ENCODE measurements at regions not wholly inside any gene's neighbourhood (a gene's known extent, or its start where the extent isn't known, plus 50 kb on each side); places are given as distances from the start of the nearest gene placed in this dataset.
"Not testable (repeated sequence)": the region's sequence is repeated elsewhere in the genome, so short reads cannot be mapped to it uniquely, and the experiment has no call there.

DNA sequence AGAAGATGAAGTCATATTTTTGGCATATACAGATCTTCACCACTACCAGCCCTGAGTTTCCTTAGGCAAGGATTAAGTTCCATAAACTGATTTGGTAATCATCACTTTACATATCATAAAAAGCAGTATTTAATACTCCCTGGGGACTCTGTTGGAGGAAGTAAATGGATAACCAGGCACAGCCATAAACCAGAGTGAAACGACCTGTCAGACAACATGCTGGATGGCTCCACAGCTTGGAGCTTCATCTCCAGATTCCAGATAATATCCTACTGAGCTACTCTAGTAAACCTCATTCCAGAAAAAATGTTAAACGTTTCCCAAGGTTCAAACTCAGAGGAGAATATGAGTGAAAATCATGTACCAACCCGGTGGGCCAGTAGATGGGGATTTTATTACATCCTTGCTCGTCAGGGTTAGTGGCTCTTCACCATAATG lies 109.2 kb downstream of the BASP1 start:
- no peak for DNase-seq (ENCODE audit: low read depth in 4 of 4, low spot score in 3 of 4)

- no peak for DNase-seq (ENCODE audit: low read depth in 4 of 4, low spot score in 3 of 4)
These were observed 109.7 kb downstream of the BASP1 start for GRCh38 chr5:17327048-17327625.

DNA sequence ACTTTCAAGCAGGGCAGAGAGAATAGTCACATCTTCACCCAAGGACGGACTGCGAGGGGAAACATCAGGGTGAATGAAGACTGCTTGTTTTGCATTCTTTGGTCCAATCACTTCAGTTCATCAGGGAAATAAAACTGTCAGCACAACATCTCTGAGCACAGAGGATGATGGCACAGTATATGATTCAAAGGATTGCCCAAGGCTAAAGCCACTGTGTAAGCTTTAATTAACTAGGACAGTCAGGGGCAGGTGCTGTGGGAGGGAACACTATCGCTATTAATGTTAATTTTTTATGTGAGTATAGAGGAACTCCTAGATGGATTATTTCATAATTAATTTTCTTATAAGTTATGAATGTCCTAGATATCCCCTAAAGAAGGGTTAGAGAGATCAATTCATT lies 112.1 kb downstream of the BASP1 start:
- no peak for DNase-seq (ENCODE audit: low read depth in 4 of 4, low spot score in 3 of 4)

- no peak for DNase-seq (ENCODE audit: low read depth in 4 of 4, low spot score in 3 of 4)
These were observed 113.0 kb downstream of the BASP1 start for GRCh38 chr5:17330386-17330785.

GRCh38 chr5:17331651-17332050 lies 114.2 kb downstream of the BASP1 start:
- no peak for DNase-seq (ENCODE audit: low read depth in 4 of 4, low spot score in 3 of 4)

GRCh38 chr5:17333755-17334154 lies 116.3 kb downstream of the BASP1 start:
- DNase-seq (ENCODE audit: low read depth in 4 of 4, low spot score in 3 of 4) = no peak

DNA sequence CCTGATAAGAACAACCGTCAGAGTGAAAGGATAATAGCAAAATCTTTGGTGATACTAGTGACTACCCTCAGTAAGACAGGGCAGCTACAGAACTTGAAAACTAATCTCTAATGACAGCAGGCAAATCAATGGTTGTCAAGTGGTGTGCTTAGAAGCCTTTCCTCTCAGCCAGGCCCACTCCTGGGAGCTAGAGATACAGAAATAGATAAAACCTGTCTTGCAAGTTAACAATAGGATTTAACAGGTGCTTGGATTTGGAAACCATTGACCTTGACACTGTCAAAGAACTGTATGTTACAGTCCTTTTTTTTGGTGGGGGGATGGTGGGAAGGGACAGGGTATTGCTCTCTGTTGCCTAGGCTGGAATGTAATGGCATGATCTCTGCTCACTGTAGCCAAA lies 118.6 kb downstream of the BASP1 start:
- no peak for DNase-seq (ENCODE audit: low read depth in 4 of 4, low spot score in 3 of 4)

- DNase-seq (ENCODE audit: low read depth in 4 of 4, low spot score in 3 of 4) = not testable (repeated sequence)
These were observed 119.3 kb downstream of the BASP1 start for GRCh38 chr5:17336723-17337122.

- no peak for DNase-seq (ENCODE audit: low read depth in 4 of 4, low spot score in 3 of 4)
These were observed 122.4 kb downstream of the BASP1 start for GRCh38 chr5:17339841-17340240.

GRCh38 chr5:17340379-17340778 lies 122.9 kb downstream of the BASP1 start:
- DNase-seq (ENCODE audit: low read depth in 4 of 4, low spot score in 3 of 4) = no peak

DNA sequence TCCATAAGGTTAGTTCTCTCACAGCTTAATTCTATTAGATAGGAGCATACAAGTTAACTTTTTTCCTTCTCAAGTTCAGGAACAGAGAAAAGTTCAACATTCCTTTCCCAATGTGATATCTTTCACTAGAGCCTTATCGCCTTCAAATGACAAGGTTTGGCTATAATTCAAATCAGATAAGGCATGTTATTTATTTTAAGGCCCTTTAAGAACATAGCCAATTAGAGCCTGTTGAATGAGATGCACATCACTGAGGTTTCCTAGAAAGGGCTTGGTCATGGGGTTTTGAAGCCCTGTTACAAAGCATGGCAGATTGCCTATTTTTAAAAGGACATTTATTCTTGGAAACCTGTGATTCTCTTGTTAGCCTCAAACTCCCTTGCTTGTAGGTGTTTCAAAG lies 123.4 kb downstream of the BASP1 start:
- peak; percentile 22 to 45 (median 39) for DNase-seq (ENCODE audit: low read depth in 4 of 4, low spot score in 3 of 4)

GRCh38 chr5:17343675-17344074 lies 126.2 kb downstream of the BASP1 start:
- no peak for DNase-seq (ENCODE audit: low read depth in 4 of 4, low spot score in 3 of 4)

GRCh38 chr5:17346811-17347210 lies 129.4 kb downstream of the BASP1 start:
- DNase-seq (ENCODE audit: low read depth in 4 of 4, low spot score in 3 of 4) = no peak

DNA sequence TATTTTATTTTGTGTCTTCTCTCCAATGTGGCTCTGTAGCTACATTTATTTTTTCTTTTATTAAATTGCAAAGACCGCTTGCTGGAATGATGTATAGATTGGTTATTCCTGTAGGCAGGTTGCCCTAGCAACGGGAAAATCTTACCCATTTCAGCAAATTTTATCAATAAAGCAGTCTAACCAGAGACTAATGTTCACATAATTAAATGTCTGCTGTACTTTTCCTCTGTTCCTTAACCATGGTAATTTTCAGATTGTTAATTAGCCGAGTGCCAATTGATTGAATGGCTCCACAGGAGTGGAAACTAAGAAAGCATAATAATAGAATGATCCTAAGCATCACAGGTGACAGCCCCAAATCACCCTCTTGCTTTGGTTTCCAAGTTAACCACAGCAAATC lies 134.8 kb downstream of the BASP1 start:
- DNase-seq (ENCODE audit: low read depth in 4 of 4, low spot score in 3 of 4) = no peak

GRCh38 chr5:17354265-17354664 lies 136.8 kb downstream of the BASP1 start:
- DNase-seq (ENCODE audit: low read depth in 4 of 4, low spot score in 3 of 4) = no peak

GRCh38 chr5:17355586-17356346 lies 138.3 kb downstream of the BASP1 start:
- no peak for DNase-seq (ENCODE audit: low read depth in 4 of 4, low spot score in 3 of 4)

GRCh38 chr5:17356551-17356950 lies 139.1 kb downstream of the BASP1 start:
- no peak for DNase-seq (ENCODE audit: low read depth in 4 of 4, low spot score in 3 of 4)

DNA sequence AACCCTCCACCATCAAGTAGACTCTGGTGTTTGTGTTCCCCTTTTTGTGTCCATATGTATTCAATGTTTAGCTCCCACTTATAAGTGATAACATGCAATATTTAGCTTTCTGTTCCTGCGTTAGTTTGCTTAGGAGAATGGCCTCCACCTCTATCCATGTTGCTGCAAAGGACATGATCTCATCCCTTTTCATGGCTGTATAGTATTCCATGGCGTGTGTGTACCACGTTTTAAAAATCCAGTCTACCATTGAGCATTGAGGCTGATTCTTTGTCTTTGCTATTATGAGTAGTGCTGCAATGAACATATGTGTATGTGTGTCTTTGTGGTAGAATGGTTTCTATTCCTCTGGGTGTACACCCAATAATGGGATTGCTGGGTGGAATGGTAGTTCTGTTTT lies 140.1 kb downstream of the BASP1 start:
- DNase-seq (ENCODE audit: low read depth in 4 of 4, low spot score in 3 of 4) = no peak

GRCh38 chr5:17358031-17358430 lies 140.0 kb upstream of the TAF11L2 start:
- DNase-seq (ENCODE audit: low read depth in 4 of 4, low spot score in 3 of 4) = no peak

DNA sequence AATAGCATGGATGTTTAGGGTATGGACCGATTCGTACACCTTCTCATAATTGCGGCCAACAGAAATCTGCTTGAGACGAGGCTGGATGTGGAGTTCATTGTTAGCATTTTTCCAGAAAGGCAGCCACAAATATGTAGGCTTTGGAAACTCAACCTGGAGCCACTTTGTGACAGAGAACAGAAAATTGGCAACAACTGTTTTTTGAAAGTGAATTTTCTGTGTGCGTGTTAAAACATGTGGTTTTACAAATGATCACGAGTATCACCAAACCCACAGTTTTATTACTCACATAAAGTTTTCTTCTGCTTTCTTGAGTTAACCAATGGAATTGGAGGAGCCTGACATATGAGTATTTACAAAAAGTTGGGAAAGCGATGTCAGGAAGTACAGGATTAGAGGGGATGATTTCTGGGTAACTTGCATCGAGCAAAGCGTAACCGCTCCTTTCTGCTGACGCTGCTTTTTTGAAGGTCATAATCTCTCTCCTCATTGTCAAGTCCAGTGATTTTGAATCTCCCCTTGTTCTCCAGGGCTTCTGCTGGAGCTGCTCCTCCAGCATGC lies 138.5 kb upstream of the TAF11L2 start:
- no peak for DNase-seq (ENCODE audit: low read depth in 4 of 4, low spot score in 3 of 4)

- DNase-seq (ENCODE audit: low read depth in 4 of 4, low spot score in 3 of 4) = no peak
These were observed 137.2 kb upstream of the TAF11L2 start for GRCh38 chr5:17360879-17361278.

- no peak for DNase-seq (ENCODE audit: low read depth in 4 of 4, low spot score in 3 of 4)
These were observed 136.7 kb upstream of the TAF11L2 start for GRCh38 chr5:17361331-17361730.
